Tibial nerve (tissue), 4 donors: ENCODE measurements at regions not wholly inside any gene's neighbourhood (a gene's known extent, or its start where the extent isn't known, plus 50 kb on each side); places are given as distances from the start of the nearest gene placed in this dataset.

Experiments used
- DNase-seq, 2 donors: peaks; one replicate each; pipeline ENCODE4 v3.0.0-alpha.2; 2019; ENCODE audit warnings: low spot score in 2 of 2
- H3K27ac ChIP-seq, 4 donors: fragments of 200-600 bp; sonication (generic) in 3 of 4; one replicate each; pipeline ENCODE4 v1.5.1; 2017 to 2019; ENCODE audit warnings: mild to moderate bottlenecking in 1 of 4
- H3K27me3 ChIP-seq, 2 donors: fragments of 200-600 bp; sonication (generic) in 1 of 2; one replicate each; pipeline versions ENCODE4 v1.5.1 to v1.6.0; 2017 to 2019
- H3K36me3 ChIP-seq, 3 donors: fragments of 200-600 bp; sonication (generic); one replicate each; pipeline ENCODE4 v1.5.1; 2018 to 2019
- H3K4me1 ChIP-seq, 4 donors: fragments of 200-600 bp; sonication (generic) in 3 of 4; one replicate each; pipeline ENCODE4 v1.5.1; 2017 to 2019
- H3K4me3 ChIP-seq, 4 donors: fragments of 200-600 bp; sonication (generic) in 3 of 4; one replicate each; pipeline ENCODE4 v1.5.1; 2017 to 2019; ENCODE audit warnings: mild to moderate bottlenecking in 1 of 4, moderate library complexity in 1 of 4
- H3K9me3 ChIP-seq, 4 donors: fragments of 200-600 bp; sonication (generic) in 3 of 4; one replicate each; pipeline ENCODE4 v1.5.1; 2017 to 2019
- EP300 ChIP-seq, 2 donors: sonication (generic); formaldehyde crosslinking; IDR thresholded peaks; one replicate each; pipeline ENCODE4 v1.6.1; 2017; ENCODE audit warnings: antibody characterized with exemption in 2 of 2, mild to moderate bottlenecking in 1 of 2
- POLR2A ChIP-seq, 2 donors: fragments of 450-650 bp; IDR thresholded peaks; one replicate each; pipeline ENCODE4 v1.6.1; 2017; ENCODE audit warnings: antibody characterized with exemption in 2 of 2, mild to moderate bottlenecking in 2 of 2, moderate library complexity in 2 of 2
- WGBS, 2 donors: methylation state at CpG; one replicate each; pipeline ENCODE4 v1.1.5; 2018; 5-methylcytosine and 5-hydroxymethylcytosine counted together
- TF ChIP-seq, protein P1 (sequence below), 5 experiments: fragments of 200-600 bp in 3 of 5; fragments of 450-650 bp in 2 of 5; sonication (generic) in 3 of 5; IDR thresholded peaks; one replicate each; pipeline ENCODE4 v1.5.1; 2016 to 2019; ENCODE audit warnings: antibody characterized with exemption in 5 of 5, mild to moderate bottlenecking in 3 of 5, moderate library complexity in 2 of 5

DNA sequence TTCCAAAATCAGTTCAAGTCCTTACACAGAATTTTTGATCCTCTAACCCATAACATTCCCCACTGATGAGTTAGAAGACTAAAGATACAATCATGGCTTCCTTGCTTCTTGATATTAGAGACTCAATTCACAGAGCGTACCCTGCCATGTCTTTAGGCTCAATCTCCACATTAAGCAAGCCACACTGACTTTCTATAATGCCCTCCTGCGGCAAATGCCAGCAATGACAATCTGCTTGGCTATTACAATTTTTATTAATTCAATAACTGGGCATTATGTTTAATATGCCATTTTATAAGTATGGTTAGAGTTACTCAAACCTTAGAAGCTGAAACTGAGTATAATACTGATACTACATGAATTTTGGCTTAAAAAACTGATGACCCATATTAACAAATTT, 479.7 kb upstream of the NR2F2 start:
- DNase-seq = no peak
- TF ChIP-seq EP300 (IDR thresholded peaks at IDR 0.05) (no peak), POLR2A (IDR thresholded peaks at IDR 0.05) (no peak)
- TF ChIP-seq, protein P1, sequence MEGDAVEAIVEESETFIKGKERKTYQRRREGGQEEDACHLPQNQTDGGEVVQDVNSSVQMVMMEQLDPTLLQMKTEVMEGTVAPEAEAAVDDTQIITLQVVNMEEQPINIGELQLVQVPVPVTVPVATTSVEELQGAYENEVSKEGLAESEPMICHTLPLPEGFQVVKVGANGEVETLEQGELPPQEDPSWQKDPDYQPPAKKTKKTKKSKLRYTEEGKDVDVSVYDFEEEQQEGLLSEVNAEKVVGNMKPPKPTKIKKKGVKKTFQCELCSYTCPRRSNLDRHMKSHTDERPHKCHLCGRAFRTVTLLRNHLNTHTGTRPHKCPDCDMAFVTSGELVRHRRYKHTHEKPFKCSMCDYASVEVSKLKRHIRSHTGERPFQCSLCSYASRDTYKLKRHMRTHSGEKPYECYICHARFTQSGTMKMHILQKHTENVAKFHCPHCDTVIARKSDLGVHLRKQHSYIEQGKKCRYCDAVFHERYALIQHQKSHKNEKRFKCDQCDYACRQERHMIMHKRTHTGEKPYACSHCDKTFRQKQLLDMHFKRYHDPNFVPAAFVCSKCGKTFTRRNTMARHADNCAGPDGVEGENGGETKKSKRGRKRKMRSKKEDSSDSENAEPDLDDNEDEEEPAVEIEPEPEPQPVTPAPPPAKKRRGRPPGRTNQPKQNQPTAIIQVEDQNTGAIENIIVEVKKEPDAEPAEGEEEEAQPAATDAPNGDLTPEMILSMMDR (IDR thresholded peaks at IDR 0.05) = no peak
- Histone ChIP-seq H3K4me1 (peaks cover 0 to 22% (median 9%) of the 10 kb centered on the region in 4 donors), H3K27me3 (no peaks in the 10 kb centered on the region), H3K36me3 (no peaks in the 10 kb centered on the region), H3K4me3 (no peak overlapping the region), H3K9me3 (no peaks in the 10 kb centered on the region), H3K27ac (no peak overlapping the region)
- WGBS, 2 donors = 94 to 96% methylated on average over 2 of the region's 2 CpGs

DNA sequence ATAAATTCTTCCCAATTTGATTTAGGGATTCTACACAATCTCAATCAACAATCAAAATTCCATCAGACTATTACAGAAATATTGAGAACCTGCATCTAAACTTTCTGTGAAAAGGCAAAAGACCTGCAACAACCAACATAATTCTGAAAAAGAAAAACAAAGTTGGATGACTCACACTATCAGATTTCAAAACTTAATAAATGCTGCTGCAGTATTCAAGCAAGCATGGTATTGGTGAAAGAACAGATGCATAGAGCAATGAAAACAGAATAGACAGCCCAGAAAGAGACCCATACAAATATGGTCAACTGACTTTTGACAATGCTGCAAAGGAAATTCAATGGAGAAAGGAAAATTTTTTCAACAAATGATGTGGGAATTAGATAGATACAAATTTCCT, 477.1 kb upstream of the NR2F2 start:
- Histone ChIP-seq H3K9me3 (no peaks in the 10 kb centered on the region), H3K4me1 (peaks cover 0 to 6% (median under 1%) of the 10 kb centered on the region in 4 donors), H3K36me3 (no peaks in the 10 kb centered on the region), H3K27me3 (no peaks in the 10 kb centered on the region), H3K27ac (no peak overlapping the region), H3K4me3 (no peak overlapping the region)
- DNase-seq = no peak
- TF ChIP-seq EP300 (IDR thresholded peaks at IDR 0.05) (no peak), POLR2A (IDR thresholded peaks at IDR 0.05) (no peak)
- TF ChIP-seq, protein P1 (IDR thresholded peaks at IDR 0.05) = no peak

DNA sequence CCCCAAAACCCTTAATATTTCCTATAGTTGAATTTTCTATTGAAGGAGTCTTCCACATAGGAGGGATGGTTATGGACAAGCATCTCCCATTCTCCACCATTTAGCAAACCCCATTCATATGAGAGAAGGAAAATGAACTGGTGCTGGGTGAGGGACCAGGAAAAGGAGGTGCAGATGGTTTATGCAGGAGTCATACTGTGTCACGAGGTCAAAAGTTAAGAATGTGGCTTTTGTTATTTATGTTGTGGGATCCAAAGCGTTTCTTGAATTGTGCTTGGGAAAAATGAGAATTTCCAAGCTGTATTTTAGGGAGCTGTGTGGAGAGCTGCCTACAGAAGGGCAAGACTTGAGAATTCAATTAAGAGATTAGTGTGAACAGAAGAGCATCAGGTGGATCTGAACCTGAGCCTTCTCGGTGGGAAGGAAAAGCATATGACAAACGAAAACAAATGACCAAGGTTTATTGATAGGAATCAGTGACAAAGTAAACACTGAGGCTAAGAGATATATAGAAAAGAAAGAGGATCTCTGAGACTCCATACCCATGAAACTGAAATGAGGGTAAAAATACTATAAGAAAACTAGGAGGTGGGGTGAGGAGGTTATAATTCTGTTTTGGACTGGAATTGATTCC, 473.3 kb upstream of the NR2F2 start:
- Histone ChIP-seq H3K36me3 (no peaks in the 10 kb centered on the region), H3K27me3 (no peaks in the 10 kb centered on the region), H3K4me1 (peaks cover 0 to 13% (median 5%) of the 10 kb centered on the region in 4 donors), H3K27ac (peak overlapping the region in 2 of 4 donors; percentile 15 to 42), H3K4me3 (no peak overlapping the region), H3K9me3 (no peaks in the 10 kb centered on the region)
- TF ChIP-seq EP300 (IDR thresholded peaks at IDR 0.05) (no peak), POLR2A (IDR thresholded peaks at IDR 0.05) (no peak)
- TF ChIP-seq, protein P1 (IDR thresholded peaks at IDR 0.05) = no peak
- WGBS, 2 donors = 65 to 76% methylated on average over 4 of the region's 4 CpGs
- DNase-seq = no peak

DNA sequence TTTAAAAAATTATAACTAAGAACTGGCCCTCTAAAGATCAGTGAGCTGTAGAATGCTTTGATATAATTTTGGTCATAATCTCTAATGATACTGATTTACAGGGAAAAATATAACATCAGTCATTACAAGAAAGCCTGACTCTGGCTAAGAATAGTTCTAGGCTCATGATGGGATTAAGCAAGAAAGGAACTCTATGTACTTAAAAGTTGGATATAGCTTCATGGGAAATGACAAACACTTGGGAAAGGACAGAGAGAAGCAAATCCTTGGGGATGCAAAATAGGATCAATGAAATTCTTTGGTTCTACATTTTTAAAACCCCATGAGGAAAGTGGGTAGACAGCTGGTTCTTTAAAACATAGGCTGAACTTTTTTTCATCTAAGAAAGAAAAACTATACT, 472.7 kb upstream of the NR2F2 start:
- Histone ChIP-seq H3K4me1 (peaks cover 0 to 13% (median 6%) of the 10 kb centered on the region in 4 donors), H3K36me3 (no peaks in the 10 kb centered on the region), H3K9me3 (no peaks in the 10 kb centered on the region), H3K27me3 (no peaks in the 10 kb centered on the region), H3K4me3 (no peak overlapping the region), H3K27ac (peak overlapping the region in 2 of 4 donors; percentile 15 to 42)
- no peak for DNase-seq
- peak; percentile 68 to 70 for TF ChIP-seq EP300 (IDR thresholded peaks at IDR 0.05)
- TF ChIP-seq, protein P1 (IDR thresholded peaks at IDR 0.05) = no peak

DNA sequence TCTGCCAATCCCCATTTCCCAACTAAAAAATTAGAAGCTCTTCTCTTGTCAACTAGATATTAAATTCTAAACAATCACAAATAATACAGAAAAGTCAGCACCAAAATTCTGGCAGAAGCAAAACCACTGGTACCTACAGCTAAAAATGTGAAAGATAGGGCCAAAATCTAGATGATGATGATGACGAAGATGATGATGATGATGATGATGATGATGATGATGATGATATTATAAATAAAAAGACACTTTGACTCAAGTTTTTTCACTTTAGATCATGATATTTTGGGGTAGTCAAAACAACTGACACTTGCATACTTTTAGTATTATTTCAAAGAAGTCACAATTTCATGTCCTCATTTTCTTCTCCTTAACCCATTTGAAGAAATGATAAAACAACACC, 470.1 kb upstream of the NR2F2 start:
- H3K4me1 ChIP-seq = peaks cover 0 to 13% (median 3%) of the 10 kb centered on the region in 4 donors
- no peak overlapping the region for H3K4me3 ChIP-seq
- no peak for DNase-seq
- H3K27me3 ChIP-seq = no peaks in the 10 kb centered on the region
- no peaks in the 10 kb centered on the region for H3K36me3 ChIP-seq
- 79 to 96% methylated on average over 1 of the region's 1 CpG for WGBS, 2 donors
- TF ChIP-seq EP300 (IDR thresholded peaks at IDR 0.05) = no peak
- TF ChIP-seq, protein P1 (IDR thresholded peaks at IDR 0.05) = no peak
- no peak for TF ChIP-seq POLR2A (IDR thresholded peaks at IDR 0.05)
- no peaks in the 10 kb centered on the region for H3K9me3 ChIP-seq
- no peak overlapping the region for H3K27ac ChIP-seq
